CD4-positive, alpha-beta T cell treated with Interferon alpha-2 for 1 hour (primary cell): ENCODE measurements at regions not wholly inside any gene's neighbourhood (a gene's known extent, or its start where the extent isn't known, plus 50 kb on each side); places are given as distances from the start of the nearest gene placed in this dataset.

Experiments used
- DNase-seq, 2 donors: peaks; one replicate each; pipeline ENCODE4 v3.0.0-alpha.2; 2020 to 2022

DNA sequence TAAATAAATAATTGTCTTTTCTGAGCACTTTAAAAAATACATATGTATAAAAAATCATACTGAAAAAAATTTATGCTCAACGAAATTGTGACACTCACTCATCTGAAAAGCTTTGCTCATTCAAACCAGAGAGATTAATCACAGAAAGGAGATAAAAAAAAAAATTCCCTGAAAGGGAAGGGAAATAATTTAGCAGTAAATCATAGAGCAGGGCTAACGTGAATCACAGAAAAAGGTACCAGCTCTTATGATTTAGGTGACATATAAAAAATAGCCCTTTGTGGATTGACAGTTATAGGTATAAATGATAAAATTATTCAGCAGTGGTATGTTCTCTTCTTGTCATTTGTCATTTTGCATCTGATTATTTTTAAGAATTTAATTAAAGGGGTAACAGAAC is 552.7 kb upstream of the TENM3 start:
- DNase-seq: no peak

DNA sequence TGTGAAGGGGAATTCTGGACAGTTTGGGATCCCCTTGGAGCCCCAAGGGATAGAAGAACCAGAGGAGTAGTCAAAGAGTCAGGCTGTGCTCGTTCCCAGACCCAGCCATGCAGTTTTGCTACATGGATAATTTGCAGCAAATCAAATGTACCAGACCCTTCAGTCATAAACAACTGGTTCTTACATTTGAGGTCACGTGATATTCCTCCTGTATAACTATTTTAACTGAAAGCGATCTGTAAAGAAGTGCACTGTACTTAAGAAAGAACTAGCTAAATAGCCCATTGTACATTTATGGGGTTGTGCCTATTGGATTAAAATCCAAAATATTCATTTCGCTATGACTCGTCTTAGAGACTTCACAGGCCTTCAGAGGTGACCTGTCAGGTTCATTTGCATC is 550.2 kb upstream of the TENM3 start:
- DNase-seq: no peak

DNA sequence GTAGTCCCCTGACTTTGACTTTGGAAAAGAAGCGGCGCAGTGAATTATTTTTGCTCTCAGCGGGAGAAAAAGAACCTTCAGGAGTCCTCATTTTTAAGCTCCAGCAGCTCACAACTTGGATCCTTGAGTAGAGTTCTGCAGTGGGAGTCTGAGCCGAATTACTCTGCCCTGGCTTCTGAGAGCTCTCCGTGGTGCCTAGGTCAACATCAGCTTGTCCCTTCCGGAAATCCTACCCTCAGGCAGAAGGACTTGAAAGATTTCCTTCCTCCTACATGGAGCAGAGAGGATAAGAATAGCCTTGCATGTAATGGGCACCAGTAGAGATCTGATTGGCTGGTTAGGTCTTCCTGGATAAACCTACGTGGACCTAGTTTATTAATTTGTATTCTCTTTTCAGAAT is 549.7 kb upstream of the TENM3 start:
- DNase-seq: no peak

DNA sequence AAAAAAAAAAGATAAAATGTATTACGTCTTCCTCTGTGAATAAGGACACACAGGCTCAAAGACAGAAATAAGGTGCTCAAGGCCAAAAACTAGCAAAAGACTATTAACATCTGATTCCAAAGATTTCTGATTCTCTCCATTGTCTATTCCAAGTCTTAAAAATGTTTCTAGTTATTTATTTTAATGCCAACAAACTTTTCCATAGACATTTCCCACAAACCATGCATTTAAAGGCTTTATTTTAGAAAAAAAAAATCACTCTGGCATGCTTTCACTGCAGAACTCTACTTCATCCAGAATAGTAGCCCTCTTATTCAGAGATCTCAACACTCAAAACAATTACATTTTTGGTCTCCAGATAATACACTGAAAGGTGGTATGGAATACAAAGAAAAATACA is 545.0 kb upstream of the TENM3 start:
- DNase-seq: no peak

DNA sequence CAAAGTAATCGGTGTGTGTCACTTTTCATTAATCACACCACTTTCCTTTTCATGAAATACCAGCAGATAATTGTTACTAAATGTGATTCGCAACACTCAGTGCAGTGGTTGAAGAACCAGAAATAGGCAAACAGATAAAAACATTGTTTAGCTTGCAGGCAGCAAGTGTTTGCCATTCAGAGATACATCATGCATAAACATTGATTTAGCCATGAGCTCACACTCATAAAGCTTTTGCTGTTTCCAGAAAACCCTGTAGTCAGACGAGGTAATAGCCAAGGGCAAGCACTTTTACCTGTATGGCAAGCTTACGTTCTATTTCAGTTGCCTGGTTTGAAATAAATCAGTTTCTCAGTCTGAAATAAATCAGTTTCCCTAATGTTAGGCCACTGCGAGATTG is 542.0 kb upstream of the TENM3 start:
- no peak for DNase-seq

DNA sequence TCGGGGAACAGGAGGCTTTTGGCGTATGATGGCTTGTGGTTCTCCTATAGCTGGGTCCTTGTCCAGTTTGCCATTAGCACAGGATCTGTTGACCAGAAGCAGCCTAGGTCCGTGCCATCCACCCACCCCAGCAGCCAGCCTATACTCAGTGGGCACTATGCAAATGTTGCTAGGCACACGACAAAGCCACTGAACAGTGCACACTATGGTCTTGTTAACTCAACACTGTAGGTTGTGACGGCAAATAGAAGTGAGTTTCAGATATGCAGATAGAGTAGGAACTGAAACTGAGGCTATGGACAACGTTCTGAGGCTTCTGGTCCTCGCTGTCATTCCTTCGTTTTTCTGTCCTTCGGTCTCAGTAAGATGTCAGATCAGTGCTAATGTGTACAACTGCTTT is 541.3 kb upstream of the TENM3 start:
- DNase-seq: no peak

DNA sequence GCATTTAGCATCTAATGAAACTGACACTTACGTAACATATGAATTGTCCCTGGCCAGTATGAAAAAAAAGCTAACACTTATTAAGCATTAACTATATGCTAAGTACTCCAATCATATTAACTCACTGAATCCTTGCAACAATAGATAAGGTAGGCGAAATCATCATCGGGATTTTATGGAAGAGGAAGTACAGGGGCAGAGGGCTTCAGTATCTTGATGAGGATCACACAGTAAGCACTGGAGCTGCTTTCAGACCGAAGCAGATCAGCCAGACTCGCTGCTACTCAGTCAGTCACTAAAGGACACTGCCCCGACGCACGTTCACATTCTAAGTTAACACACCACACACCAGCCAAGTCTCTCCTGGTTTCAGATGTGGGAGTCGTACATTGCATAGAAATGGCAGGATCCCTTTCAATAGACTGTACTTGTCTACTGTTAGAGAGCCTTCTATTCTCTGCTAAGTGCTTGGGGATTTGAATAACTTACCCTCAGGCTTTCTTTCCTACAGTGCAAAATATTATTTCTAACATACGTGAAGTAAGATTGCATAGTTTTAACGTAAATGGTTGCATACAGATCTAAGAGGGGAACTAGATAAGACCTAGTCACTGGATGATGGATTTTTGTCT is 540.2 kb upstream of the TENM3 start:
- no peak for DNase-seq

DNA sequence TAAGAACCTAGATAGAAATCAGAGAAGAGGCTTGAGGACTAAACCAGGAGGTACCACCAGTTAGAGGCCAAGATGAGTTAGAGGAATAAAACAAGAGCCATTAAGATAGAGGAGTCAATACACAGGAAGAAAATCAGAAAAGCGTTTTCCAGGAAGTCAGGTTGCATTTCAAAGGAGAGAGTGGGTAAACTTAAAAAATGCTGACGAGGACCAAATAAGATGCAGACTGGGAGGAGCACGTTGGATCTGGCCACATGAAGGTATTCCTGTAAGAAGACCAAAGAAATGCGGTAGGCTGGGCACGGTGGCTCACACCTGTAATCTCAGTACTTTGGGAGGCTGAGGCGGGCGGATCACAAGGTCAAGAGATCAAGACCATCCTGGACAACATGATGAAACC is 533.1 kb upstream of the TENM3 start:
- DNase-seq: no peak

DNA sequence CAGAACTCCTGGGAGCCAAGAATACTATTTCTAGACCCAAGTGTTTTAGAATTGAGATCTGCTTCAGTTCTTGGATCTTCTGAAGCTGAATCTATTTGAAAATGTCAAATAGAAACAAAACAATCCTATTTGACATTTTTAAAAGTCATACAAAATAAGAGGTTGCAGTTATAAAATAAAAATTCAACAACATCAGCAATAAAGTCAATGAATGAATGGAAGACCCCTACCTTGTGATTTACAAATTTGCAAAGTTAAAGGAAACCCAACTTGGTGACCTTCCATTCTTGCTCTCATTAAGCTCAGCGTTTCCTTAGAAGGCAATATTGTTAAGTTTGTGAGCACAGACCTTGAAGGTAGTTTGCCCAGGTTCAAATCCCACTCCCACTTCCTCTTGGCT is 531.8 kb upstream of the TENM3 start:
- DNase-seq: no peak

DNA sequence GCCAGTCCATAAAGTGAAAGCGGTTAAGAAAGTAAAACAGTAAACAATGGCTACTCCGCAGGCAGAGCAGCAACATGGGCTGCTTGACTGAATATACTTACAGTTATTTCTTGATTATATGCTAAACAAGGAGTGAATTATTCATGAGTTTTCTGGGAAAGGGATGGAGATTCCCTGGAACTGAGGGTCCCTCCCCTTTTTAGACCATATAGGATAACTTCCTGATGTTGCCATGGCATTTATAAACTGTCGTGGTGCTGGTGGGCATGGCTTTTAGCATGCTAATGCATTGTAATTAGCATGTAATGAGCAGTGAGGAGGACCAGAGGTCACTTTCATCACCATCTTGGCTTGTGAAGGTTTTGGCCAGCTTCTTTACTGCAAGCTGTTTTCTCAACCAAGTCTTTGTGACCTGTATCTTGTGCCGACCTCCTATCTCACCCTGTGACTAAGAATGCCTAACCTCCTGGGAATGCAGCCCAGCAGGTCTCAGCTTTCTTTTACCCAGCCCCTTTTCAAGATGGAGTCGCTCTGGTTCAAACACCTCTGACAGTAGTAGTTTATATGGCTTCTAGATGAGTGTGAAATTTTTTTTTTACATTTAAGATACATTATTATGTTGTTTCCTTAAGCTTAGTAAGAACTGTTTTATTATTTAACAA is 514.8 kb upstream of the TENM3 start:
- no peak for DNase-seq

DNA sequence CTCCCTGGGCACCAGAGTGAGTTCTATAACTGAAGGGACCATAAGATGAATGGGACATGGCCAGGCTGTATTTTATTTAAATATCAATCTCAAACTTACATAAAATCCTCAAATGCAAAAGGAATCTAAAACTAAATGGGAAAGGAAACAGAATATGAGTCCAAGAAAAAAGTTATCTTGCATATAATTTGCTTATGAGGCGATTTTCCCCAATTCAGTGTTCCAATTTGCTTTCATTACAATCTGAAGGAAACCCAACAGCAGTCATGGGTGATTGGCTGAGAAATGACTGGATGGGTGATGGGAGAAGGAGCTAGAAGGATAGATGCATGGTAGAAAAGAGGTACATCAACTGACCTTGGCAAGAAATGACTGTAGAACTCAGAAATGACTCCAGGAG is 511.3 kb upstream of the TENM3 start:
- DNase-seq: no peak

DNA sequence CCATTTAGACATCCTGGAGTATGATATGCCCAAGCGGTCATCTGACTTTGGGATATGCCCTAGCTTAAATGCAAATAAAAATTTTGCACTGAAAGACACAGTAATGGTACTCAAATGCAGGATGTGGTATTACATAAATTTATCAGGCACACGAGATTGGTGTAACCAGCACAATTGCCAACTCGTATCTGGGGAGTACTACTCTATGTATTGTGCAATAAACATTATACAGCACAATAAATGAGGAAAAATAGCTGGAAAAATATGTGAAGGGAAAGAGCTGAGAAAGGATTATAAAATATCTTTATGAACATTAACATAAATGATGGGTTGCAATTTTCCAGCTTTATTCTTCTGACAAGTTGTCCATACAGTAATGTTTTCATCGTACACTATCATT is 505.5 kb upstream of the TENM3 start:
- no peak for DNase-seq

DNA sequence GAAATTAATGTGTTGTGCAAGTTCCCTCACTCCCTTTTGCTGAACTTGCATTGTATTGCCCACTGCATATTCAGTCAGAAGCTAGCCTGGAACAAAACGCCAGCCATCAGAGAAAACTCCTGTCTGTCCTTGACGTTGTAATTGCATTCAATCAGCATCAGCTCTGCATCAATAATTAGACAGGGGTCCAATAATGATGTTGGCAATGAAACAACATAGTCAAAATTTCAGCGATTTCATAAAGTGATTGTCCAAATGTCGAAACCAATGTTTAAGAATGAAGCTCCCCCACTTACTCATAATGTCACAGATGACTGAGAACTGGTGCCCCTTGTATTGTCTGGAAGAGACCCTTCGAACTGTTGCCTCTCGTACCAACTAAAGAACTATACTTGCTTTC is 504.2 kb upstream of the TENM3 start:
- DNase-seq: no peak

DNA sequence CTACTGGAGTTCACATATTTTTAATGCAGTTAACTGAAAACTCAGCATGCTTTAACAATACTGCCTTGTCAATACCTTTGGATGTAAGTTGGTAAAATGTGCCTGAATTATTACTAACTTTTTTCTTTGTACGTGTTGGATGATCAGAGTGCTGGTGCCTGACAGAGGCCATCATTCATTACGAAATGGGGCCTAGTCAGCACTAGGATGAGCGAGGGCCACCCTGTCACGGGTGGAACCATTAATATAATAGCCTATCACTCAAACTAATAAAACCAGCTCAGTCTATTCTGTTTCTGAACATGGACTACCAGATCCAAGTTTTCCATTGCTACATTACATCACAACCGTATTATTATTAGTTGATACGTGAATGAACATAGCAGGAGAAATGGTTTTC is 501.7 kb upstream of the TENM3 start:
- DNase-seq: no peak

DNA sequence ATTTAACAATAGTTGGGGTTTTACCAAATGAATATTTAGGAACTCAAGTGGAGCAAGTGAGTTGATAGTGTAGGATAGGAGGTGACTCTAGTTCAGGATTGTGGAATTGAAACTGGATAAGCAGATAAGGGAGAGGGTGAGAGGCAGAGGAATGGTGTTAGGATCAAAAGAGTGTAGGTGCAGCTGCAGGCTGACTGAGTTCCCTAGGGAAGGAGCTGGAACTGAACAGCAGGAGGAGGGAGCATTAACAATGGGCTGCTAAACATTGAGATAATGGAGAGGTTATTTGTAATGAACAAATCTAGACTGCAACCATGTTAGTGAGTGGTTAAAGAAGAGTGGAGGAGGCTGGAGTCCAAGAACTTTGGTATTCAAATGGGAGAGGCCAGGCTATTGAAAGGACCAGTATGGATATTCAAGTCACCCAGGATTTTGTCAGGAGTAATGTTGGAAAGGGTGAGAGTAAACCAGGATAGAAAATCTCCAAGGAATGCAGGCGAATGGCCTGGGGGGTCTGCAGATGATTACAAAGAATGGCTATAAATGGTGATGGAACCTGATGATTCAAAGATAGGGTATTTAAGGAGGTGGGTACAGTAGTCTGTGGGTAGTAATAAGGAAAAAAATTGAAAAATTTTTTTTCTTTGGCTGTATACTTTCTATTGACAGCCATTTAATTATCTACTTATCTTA is 497.1 kb upstream of the TENM3 start:
- DNase-seq: no peak

DNA sequence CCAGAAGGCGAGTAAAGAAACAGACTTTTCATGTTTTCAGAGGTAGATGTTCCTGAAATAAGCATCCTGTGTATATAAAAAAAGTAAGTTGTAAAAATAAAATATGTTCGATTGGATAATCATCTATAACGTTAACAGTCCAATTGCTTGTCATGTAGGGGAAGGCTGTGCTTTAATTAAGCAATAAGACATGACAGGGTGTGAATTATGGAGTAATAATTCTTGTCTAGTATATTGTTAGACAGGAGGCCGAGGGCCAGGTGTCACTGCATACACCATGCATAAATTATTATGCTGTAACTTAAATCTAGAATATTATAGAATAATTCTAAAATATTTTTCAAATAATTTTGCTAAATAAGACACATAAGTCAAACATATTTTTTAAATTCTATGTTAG is 494.6 kb upstream of the TENM3 start:
- DNase-seq: no peak

DNA sequence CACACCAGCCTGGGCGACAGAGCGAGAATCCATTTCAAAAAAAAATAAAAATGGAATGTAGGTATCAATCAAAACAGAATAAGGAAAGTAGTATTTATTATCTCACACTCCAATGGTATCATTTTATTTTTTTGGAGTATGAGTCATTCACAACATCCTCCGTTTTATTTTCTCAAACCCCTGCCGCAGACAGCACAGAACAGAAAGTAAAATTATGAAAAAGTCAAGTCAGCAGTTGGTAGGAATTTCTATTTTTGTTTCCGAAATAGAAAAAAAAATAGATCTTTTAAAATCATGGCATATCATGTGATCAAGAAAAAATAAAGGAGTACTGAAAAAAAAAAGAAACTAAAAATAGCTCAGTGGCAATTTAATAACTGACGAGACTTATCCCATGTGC is 490.7 kb upstream of the TENM3 start:
- DNase-seq: no peak

DNA sequence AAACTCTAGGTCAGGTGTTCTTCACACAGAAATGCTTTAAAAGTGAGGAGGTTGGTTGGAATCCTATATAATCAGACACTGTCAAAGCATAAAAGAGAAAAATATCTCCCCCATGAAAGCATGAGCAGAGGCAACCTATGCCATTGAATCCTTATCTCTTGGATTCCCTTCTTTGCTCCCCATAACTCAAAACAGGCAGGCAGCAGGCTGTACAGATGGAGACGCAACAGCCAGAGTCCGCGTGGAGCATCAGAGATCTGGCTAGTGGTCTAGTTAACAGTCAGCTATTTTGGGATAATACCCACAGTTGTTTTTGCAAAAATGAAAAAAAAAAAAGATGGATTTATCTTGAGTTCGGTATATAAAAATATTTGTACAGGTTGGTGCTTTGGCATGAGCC is 490.0 kb upstream of the TENM3 start:
- no peak for DNase-seq

DNA sequence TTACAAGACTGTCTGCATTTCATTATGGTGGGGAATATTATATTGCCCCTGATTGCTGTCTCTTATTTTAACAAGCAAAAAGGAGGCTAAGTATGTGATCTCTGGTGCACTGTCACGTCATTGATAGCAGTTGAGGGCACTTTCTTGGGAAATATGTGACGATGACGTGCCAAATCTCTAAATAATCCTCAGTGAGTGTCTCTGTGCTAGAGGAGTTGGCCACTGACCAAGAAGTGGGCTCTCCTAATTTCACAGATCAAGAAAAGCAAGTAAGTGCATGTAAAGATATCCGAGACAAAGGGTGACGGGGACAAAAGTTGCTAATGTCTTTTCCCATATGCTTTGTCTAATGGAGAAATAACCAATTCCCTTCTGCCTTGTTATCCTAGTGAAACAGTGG is 487.4 kb upstream of the TENM3 start:
- DNase-seq: no peak

DNA sequence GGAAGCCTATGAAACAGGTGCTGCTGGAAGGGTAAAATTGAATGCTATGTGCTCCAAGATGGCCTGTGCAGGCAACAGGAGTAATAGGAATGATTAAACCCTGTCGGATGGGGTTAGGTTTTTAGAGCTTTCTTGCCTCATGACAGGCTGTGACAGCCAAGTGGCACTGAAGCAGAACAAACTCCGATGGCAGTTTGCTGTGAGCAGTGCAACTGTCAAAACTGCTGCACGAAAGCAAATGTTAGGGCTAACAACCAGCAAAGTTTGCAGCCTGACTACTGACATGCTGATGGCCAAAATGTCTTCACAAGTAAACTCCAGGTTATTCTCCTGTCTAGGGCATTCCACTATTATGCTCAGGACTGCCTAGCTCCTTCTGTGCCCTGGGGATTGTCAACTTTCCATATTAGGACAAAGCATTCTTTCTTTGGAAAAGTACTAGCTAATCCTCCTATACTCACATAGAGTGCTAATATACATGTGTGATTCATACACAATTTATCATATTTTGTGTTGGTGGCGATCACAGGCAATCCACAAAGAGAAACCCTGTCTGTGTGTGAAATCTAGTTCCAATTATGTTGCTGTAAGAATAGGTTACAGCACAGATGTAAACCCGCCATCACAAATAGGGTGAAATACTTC is 486.6 kb upstream of the TENM3 start:
- DNase-seq: no peak

DNA sequence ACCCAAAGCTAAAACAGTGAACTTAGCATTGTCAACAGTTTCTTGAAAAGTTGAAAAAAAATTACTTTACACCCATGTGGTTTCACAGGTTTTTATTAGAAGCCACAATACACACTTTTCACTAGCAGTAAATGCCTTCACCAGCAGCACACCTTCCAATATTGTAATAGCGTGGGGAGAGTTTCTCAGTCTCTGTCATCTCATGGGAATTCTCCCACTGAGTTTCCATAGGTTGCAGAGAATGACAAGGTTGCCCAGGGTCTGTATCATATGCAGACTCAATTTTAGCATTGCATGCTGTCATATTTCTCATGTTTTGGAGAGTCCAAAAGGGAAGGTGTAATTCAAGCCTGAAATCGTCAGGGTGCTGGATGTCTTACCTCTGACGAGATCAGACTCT is 486.1 kb upstream of the TENM3 start:
- DNase-seq: no peak

DNA sequence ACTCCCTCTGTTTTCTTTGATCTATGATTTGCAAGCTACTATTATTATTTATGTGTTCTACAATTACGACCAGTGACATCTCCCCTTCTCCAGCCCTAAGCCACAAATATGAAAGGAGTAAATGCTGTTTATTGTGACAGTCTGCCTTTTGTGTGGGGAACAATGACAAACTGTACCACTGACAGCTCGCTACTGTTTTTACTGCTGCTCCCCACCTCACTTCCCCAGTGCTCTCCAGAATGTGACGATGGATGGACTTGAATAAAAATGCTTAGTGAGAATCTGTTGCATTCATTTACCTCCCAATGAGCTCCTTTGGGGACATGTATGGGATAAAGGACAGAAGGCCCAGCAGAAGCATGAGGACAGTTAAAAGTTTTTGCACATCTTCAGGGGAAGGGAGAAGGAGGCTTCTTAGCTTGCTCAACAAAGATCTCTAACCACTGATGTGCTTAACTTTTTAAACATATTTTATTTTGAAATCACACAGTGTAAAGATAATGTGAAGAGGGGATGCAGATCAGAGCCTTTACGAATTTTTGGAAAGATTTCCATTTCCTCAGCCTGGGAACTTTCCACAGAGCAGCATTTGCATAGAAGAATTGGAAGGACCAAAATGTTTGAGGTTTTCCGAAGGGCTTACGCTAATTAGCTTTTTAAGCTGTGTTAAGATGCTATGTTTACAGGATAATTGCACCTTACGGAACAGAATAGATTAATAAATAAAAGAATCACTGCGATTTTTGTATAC is 485.1 kb upstream of the TENM3 start:
- no peak for DNase-seq

DNA sequence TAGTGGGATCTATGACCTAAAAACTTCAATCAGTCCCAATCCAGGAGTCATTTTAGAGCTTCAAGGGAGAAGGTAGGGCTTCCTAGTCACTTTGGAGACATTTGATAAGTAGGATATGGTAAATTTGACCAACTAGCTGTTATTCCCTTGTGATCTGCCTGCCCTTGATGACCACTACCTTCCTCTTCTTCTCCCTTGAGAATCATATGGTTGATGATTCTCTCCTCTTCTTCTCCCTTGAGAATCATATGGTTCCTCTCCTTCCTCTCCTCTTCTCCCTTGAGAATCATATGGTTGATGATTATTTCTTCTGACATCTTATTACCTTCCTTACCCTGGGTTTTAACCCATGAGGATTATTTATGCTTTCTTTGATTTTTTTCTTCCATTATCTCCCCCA is 482.6 kb upstream of the TENM3 start:
- DNase-seq: no peak
